ENCODE measurements at regions not wholly inside any gene's neighbourhood (a gene's known extent, or its start where the extent isn't known, plus 50 kb on each side); places are given as distances from the start of the nearest gene placed in this dataset.

- H3K36me3 ChIP-seq (ENCODE audit: control insufficient read depth in 4 of 4, insufficient read depth in 3 of 4, low read depth in 1 of 4, low read length in 3 of 4): no peaks in the 10 kb centered on the region
- no peaks in the 10 kb centered on the region for H3K27me3 ChIP-seq (ENCODE audit: control insufficient read depth in 4 of 4, insufficient read depth in 4 of 4, low read length in 3 of 4)
- no peaks in the 10 kb centered on the region for H3K4me1 ChIP-seq (ENCODE audit: control insufficient read depth in 4 of 4, insufficient read depth in 4 of 4, low read length in 3 of 4)
- H3K27ac ChIP-seq (ENCODE audit: low read depth in 1 of 2, low read length in 2 of 2): no peak overlapping the region
- WGBS: 67% methylated on average over 8 of the region's 8 CpGs
- peaks cover 0 to 2% (median 0%) of the 10 kb centered on the region in 4 donors for H3K9me3 ChIP-seq (ENCODE audit: control insufficient read depth in 4 of 4, low read length in 3 of 4)
- DNase-seq (ENCODE audit: low spot score): no peak
- TF ChIP-seq ATF3 (IDR thresholded peaks at IDR 0.05) (no peak), JUND (IDR thresholded peaks at IDR 0.05) (no peak), RXRA (IDR thresholded peaks at IDR 0.05) (peak in 1 of 2 donors; percentile 8), NR2F2 (IDR thresholded peaks at IDR 0.05) (peak; percentile 70), EGR1 (IDR thresholded peaks at IDR 0.05; ENCODE audit: low read depth in 2 of 2) (no peak)
- H3K9ac ChIP-seq (ENCODE audit: low read depth in 1 of 2, low read length in 2 of 2): no peak overlapping the region
- H3K4me3 ChIP-seq (ENCODE audit: low read depth in 1 of 3, low read length in 3 of 3): no peak overlapping the region
Measured at GRCh38 chr4:13966231-13967195, 339.0 kb upstream of the BOD1L1 start.

GRCh38 chr4:13968723-13969122, 341.2 kb upstream of the BOD1L1 start:
- no peaks in the 10 kb centered on the region for H3K36me3 ChIP-seq (ENCODE audit: control insufficient read depth in 4 of 4, insufficient read depth in 3 of 4, low read depth in 1 of 4, low read length in 3 of 4)
- no peak for DNase-seq (ENCODE audit: low spot score)
- H3K9ac ChIP-seq (ENCODE audit: low read depth in 1 of 2, low read length in 2 of 2): no peak overlapping the region
- no peak for TF ChIP-seq YY1 (IDR thresholded peaks at IDR 0.05)
- TF ChIP-seq RAD21 (IDR thresholded peaks at IDR 0.05): peak; percentile 9 to 16
- H3K4me1 ChIP-seq (ENCODE audit: control insufficient read depth in 4 of 4, insufficient read depth in 4 of 4, low read length in 3 of 4): no peaks in the 10 kb centered on the region
- H3K27me3 ChIP-seq (ENCODE audit: control insufficient read depth in 4 of 4, insufficient read depth in 4 of 4, low read length in 3 of 4): no peaks in the 10 kb centered on the region
- no peak overlapping the region for H3K4me3 ChIP-seq (ENCODE audit: low read depth in 1 of 3, low read length in 3 of 3)
- H3K27ac ChIP-seq (ENCODE audit: low read depth in 1 of 2, low read length in 2 of 2): no peak overlapping the region
- no peaks in the 10 kb centered on the region for H3K9me3 ChIP-seq (ENCODE audit: control insufficient read depth in 4 of 4, low read length in 3 of 4)
- WGBS: 98% methylated on average over 2 of the region's 2 CpGs

GRCh38 chr4:13970349-13970748, 342.8 kb upstream of the BOD1L1 start:
- Histone ChIP-seq H3K36me3 (ENCODE audit: control insufficient read depth in 4 of 4, insufficient read depth in 3 of 4, low read depth in 1 of 4, low read length in 3 of 4) (no peaks in the 10 kb centered on the region), H3K4me1 (ENCODE audit: control insufficient read depth in 4 of 4, insufficient read depth in 4 of 4, low read length in 3 of 4) (no peaks in the 10 kb centered on the region), H3K27me3 (ENCODE audit: control insufficient read depth in 4 of 4, insufficient read depth in 4 of 4, low read length in 3 of 4) (no peaks in the 10 kb centered on the region), H3K27ac (ENCODE audit: low read depth in 1 of 2, low read length in 2 of 2) (no peak overlapping the region), H3K4me3 (ENCODE audit: low read depth in 1 of 3, low read length in 3 of 3) (no peak overlapping the region), H3K9ac (ENCODE audit: low read depth in 1 of 2, low read length in 2 of 2) (no peak overlapping the region), H3K9me3 (ENCODE audit: control insufficient read depth in 4 of 4, low read length in 3 of 4) (no peaks in the 10 kb centered on the region)
- DNase-seq (ENCODE audit: low spot score): no peak
- TF ChIP-seq ZBTB33 (IDR thresholded peaks at IDR 0.05) (no peak), GABPA (IDR thresholded peaks at IDR 0.05 in 1 of 2, conservative IDR thresholded peaks at IDR 0.05 in 1 of 2) (no peak), FOXA2 (IDR thresholded peaks at IDR 0.05) (no peak), HNF4G (IDR thresholded peaks at IDR 0.05) (no peak), RXRA (IDR thresholded peaks at IDR 0.05) (no peak), RAD21 (IDR thresholded peaks at IDR 0.05) (no peak), JUND (IDR thresholded peaks at IDR 0.05) (no peak), YY1 (IDR thresholded peaks at IDR 0.05) (no peak), NR2F2 (IDR thresholded peaks at IDR 0.05) (no peak), FOXA1 (IDR thresholded peaks at IDR 0.05) (no peak)
- WGBS: 97% methylated on average over 2 of the region's 2 CpGs

Measured in liver (tissue), 7 donors.